CD14-positive monocyte (primary cell): ENCODE measurements at regions not wholly inside any gene's neighbourhood (a gene's known extent, or its start where the extent isn't known, plus 50 kb on each side); places are given as distances from the start of the nearest gene placed in this dataset.
"Not testable (repeated sequence)": the region's sequence is repeated elsewhere in the genome, so short reads cannot be mapped to it uniquely, and the experiment has no call there.

Experiments
- DNase-seq, 3 donors: peaks; one replicate each; pipeline ENCODE4 v3.0.0-alpha.2; 2011 to 2022
- H2AFZ ChIP-seq: 2 replicates; pipeline ENCODE4 v1.6.0; 2012; ENCODE audit warnings: mild to moderate bottlenecking, low read depth, low read length, inconsistent platforms; ENCODE audit not compliant: insufficient read depth, poor library complexity, severe bottlenecking
- H3K27ac ChIP-seq, 2 donors: 1 replicate in 1 of 2; 2 replicates in 1 of 2; pipeline ENCODE4 v1.5.1; 2012 to 2013; ENCODE audit warnings: low read length in 2 of 2, control low read depth in 1 of 2, inconsistent platforms in 1 of 2, low read depth in 1 of 2, mild to moderate bottlenecking in 1 of 2
- H3K27me3 ChIP-seq, 2 donors: one replicate each; pipeline versions ENCODE4 v1.6.0 to v1.6.1; 2011 to 2013; ENCODE audit warnings: low read length in 2 of 2; ENCODE audit not compliant: control insufficient read depth in 2 of 2, insufficient read depth in 2 of 2
- H3K36me3 ChIP-seq, 2 donors: replicated peaks in 1 of 2; 1 replicate in 1 of 2; 2 replicates in 1 of 2; pipeline versions ENCODE4 v1.5.1 to v1.6.1; 2012 to 2013; ENCODE audit warnings: low read length in 2 of 2, control low read depth in 1 of 2, inconsistent platforms in 1 of 2, mild to moderate bottlenecking in 1 of 2; ENCODE audit not compliant: insufficient read depth in 2 of 2, control insufficient read depth in 1 of 2
- H3K4me1 ChIP-seq, 2 donors: 1 replicate in 1 of 2; 2 replicates in 1 of 2; pipeline versions ENCODE4 v1.5.1 to v1.6.1; 2012 to 2013; ENCODE audit warnings: low read length in 2 of 2, control low read depth in 1 of 2, inconsistent platforms in 1 of 2, mild to moderate bottlenecking in 1 of 2, moderate library complexity in 1 of 2; ENCODE audit not compliant: insufficient read depth in 2 of 2, control insufficient read depth in 1 of 2
- H3K4me2 ChIP-seq: replicated peaks from 2 replicates; pipeline ENCODE3; 2012; ENCODE audit warnings: low read length, moderate library complexity, mild to moderate bottlenecking; ENCODE audit not compliant: poor library complexity, severe bottlenecking; ENCODE audit errors: extremely low read depth
- H3K4me3 ChIP-seq, 3 experiments: fragments of 200-600 bp in 1 of 3; sonication (generic) in 1 of 3; replicated peaks in 1 of 3; 1 replicate in 2 of 3; 2 replicates in 1 of 3; pipeline ENCODE4 v1.5.1; 2011 to 2013; ENCODE audit warnings: low read length in 3 of 3, mild to moderate bottlenecking in 3 of 3, control low read depth in 2 of 3, low read depth in 2 of 3, inconsistent platforms in 1 of 3, moderate library complexity in 1 of 3
- H3K79me2 ChIP-seq: 2 replicates; pipeline ENCODE4 v1.6.0; 2012; ENCODE audit warnings: mild to moderate bottlenecking, control low read depth, inconsistent platforms, low read length, moderate library complexity; ENCODE audit not compliant: insufficient read depth
- H3K9ac ChIP-seq: 2 replicates; pipeline ENCODE4 v1.6.0; 2017; ENCODE audit warnings: low read length, mild to moderate bottlenecking; ENCODE audit not compliant: insufficient read depth, poor library complexity, severe bottlenecking
- H3K9me3 ChIP-seq, 2 donors: replicated peaks in 1 of 2; 1 replicate in 1 of 2; 2 replicates in 1 of 2; pipeline versions ENCODE4 v1.5.1 to v1.6.1; 2012 to 2013; ENCODE audit warnings: low read length in 2 of 2, control low read depth in 1 of 2; ENCODE audit not compliant: control insufficient read depth in 1 of 2, insufficient read depth in 1 of 2
- H4K20me1 ChIP-seq: 2 replicates; pipeline ENCODE4 v1.6.0; 2012; ENCODE audit warnings: mild to moderate bottlenecking, low read length, control low read depth, moderate library complexity; ENCODE audit not compliant: insufficient read depth
- H3K27ac Mint-ChIP-seq, 7 donors: one replicate each; pipeline ENCODE4 v1.8.0; 2020; ENCODE audit warnings: mild to moderate bottlenecking in 7 of 7, mixed read lengths in 7 of 7, moderate library complexity in 6 of 7, inconsistent platforms in 2 of 7
- H3K27me3 Mint-ChIP-seq, 3 donors: one replicate each; pipeline ENCODE4 v1.8.0; 2021 to 2022; ENCODE audit warnings: low read depth in 3 of 3, mild to moderate bottlenecking in 3 of 3, mixed read lengths in 3 of 3, moderate library complexity in 3 of 3, inconsistent platforms in 1 of 3
- H3K36me3 Mint-ChIP-seq, 2 donors: one replicate each; pipeline ENCODE4 v1.8.0; 2020; ENCODE audit warnings: mixed read lengths in 2 of 2, inconsistent platforms in 1 of 2, mild to moderate bottlenecking in 1 of 2
- H3K4me1 Mint-ChIP-seq: one replicate; pipeline ENCODE4 v1.8.0; 2020; ENCODE audit warnings: mild to moderate bottlenecking, mixed read lengths
- H3K4me3 Mint-ChIP-seq, 2 donors: one replicate each; pipeline ENCODE4 v1.8.0; 2020; ENCODE audit warnings: mild to moderate bottlenecking in 2 of 2, mixed read lengths in 2 of 2, moderate library complexity in 1 of 2
- H3K9me3 Mint-ChIP-seq, 7 donors: one replicate each; pipeline ENCODE4 v1.8.0; 2020 to 2022; ENCODE audit warnings: mixed read lengths in 7 of 7, mild to moderate bottlenecking in 6 of 7, moderate library complexity in 6 of 7, inconsistent platforms in 2 of 7
- CTCF ChIP-seq: fragments of 200-600 bp; IDR thresholded peaks from one replicate; pipeline ENCODE4 v1.8.0; 2022; ENCODE audit warnings: antibody characterized with exemption, mild to moderate bottlenecking
- WGBS: methylation state at CpG from one replicate; pipeline ENCODE4 v1.1.5; 2013; ENCODE audit warnings: missing lambda C conversion rate; ENCODE audit not compliant: insufficient coverage; 5-methylcytosine and 5-hydroxymethylcytosine counted together
- intact Hi-C, 2 donors: fragments of 100-400 bp; cut with micrococcal nuclease; formaldehyde crosslinking; loops; one replicate each; pipeline versions ENCODE4 v1.15.0 to v1.15.1; 2023

- H3K36me3 ChIP-seq = no peaks in the 10 kb centered on the region
- no peak overlapping the region for H3K4me3 ChIP-seq
- H3K27ac ChIP-seq = no peak overlapping the region
- no CpG with 5 or more reads among the region's 3 CpGs for WGBS
- no peak for DNase-seq
- intact Hi-C loops = no loop called here
- H3K27me3 ChIP-seq = no peaks in the 10 kb centered on the region
- Mint-ChIP-seq H3K36me3 (no peaks in the 10 kb centered on the region), H3K9me3 (peaks cover 0 to 3% (median 0%) of the 10 kb centered on the region in 7 donors), H3K27ac (no peak overlapping the region), H3K4me3 (no peak overlapping the region), H3K27me3 (peaks cover 0 to 5% (median 2%) of the 10 kb centered on the region in 3 donors), H3K4me1 (no peaks in the 10 kb centered on the region)
- no peak overlapping the region for H2AFZ ChIP-seq
- no peaks in the 10 kb centered on the region for H4K20me1 ChIP-seq
- H3K9ac ChIP-seq = no peak overlapping the region
- no peaks in the 10 kb centered on the region for H3K79me2 ChIP-seq
- no peak overlapping the region for H3K4me2 ChIP-seq
- H3K9me3 ChIP-seq = no peaks in the 10 kb centered on the region
- H3K4me1 ChIP-seq = no peaks in the 10 kb centered on the region
- TF ChIP-seq CTCF = no peak
Measured at GRCh38 chrX:139475432-139475831, 55.1 kb upstream of the F9 start.

DNA sequence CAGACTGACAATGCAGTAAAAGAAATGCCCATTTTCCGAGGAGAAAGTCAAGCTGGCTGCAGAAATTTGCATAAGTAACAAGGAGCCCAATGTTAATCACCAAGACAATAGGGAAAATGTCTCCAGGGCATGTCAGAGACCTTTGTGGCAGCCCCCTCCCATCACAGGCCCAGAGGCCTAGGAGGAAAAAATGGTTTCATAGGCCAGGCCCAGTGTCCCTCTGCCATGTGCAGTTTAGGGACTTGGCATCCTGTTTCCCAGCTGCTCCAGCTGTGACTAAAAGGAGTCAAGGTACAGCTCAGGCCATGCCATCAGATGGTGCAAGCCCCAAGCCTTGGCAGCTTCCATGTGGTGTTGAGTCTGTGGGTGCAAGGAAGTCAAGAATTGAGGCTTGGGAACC is 68.6 kb upstream of the F9 start:
- H3K27ac ChIP-seq, H3K4me3 ChIP-seq, H3K27me3 Mint-ChIP-seq, H3K4me1 Mint-ChIP-seq, H4K20me1 ChIP-seq, DNase-seq, H3K79me2 ChIP-seq, intact Hi-C loops, H3K36me3 ChIP-seq, H3K27me3 ChIP-seq, H3K4me2 ChIP-seq, H3K9ac ChIP-seq, H3K36me3 Mint-ChIP-seq, H3K27ac Mint-ChIP-seq, H3K4me1 ChIP-seq, H3K4me3 Mint-ChIP-seq, H2AFZ ChIP-seq, H3K9me3 ChIP-seq: not testable (repeated sequence)
- no CpG with 5 or more reads among the region's 1 CpG for WGBS
- H3K9me3 Mint-ChIP-seq = peaks cover 0 to 27% (median 19%) of the 10 kb centered on the region in 7 donors
